Activated CD8-positive, alpha-beta T cell treated with anti-CD3 and anti-CD28 coated beads, Interleukin-2, amount 10 ng/mL, durations not matched to agents 7 days and 5 days (primary cell): ENCODE measurements at regions not wholly inside any gene's neighbourhood (a gene's known extent, or its start where the extent isn't known, plus 50 kb on each side); places are given as distances from the start of the nearest gene placed in this dataset.

Experiments
- ATAC-seq: fragments of 150-1000 bp; cut with Tn5 transposase; one replicate; pipeline ENCODE4 v1.10.0; 2021; ENCODE audit warnings: moderate library complexity
- CTCF ChIA-PET: fragments of 350-600 bp; sonication (Branson Sonifier 250); formaldehyde crosslinking; loops from one replicate; lab custom pipeline; 2021; ENCODE audit warnings: antibody characterized with exemption; lab: Charles Lee
- POLR2A ChIA-PET: fragments of 350-600 bp; sonication (Branson Sonifier 250); formaldehyde crosslinking; loops from one replicate; lab custom pipeline; 2021; ENCODE audit warnings: antibody characterized with exemption; lab: Charles Lee
- DNase-seq: peaks from one replicate; pipeline ENCODE4 v3.0.0-alpha.2; 2020
- H3K27ac Mint-ChIP-seq: one replicate; pipeline ENCODE4 v1.8.0; 2021; ENCODE audit warnings: mild to moderate bottlenecking, mixed read lengths
- H3K27me3 Mint-ChIP-seq: one replicate; pipeline ENCODE4 v1.8.0; 2021; ENCODE audit warnings: low read depth, mixed read lengths
- H3K36me3 Mint-ChIP-seq: one replicate; pipeline ENCODE4 v1.8.0; 2021; ENCODE audit warnings: low read depth, mixed read lengths
- H3K4me1 Mint-ChIP-seq: one replicate; pipeline ENCODE4 v1.8.0; 2021; ENCODE audit warnings: low read depth, mixed read lengths
- H3K4me3 Mint-ChIP-seq: one replicate; pipeline ENCODE4 v1.8.0; 2021; ENCODE audit warnings: mild to moderate bottlenecking, mixed read lengths
- H3K9me3 Mint-ChIP-seq: one replicate; pipeline ENCODE4 v1.8.0; 2022; ENCODE audit warnings: mixed read lengths; ENCODE audit not compliant: insufficient read depth

DNA sequence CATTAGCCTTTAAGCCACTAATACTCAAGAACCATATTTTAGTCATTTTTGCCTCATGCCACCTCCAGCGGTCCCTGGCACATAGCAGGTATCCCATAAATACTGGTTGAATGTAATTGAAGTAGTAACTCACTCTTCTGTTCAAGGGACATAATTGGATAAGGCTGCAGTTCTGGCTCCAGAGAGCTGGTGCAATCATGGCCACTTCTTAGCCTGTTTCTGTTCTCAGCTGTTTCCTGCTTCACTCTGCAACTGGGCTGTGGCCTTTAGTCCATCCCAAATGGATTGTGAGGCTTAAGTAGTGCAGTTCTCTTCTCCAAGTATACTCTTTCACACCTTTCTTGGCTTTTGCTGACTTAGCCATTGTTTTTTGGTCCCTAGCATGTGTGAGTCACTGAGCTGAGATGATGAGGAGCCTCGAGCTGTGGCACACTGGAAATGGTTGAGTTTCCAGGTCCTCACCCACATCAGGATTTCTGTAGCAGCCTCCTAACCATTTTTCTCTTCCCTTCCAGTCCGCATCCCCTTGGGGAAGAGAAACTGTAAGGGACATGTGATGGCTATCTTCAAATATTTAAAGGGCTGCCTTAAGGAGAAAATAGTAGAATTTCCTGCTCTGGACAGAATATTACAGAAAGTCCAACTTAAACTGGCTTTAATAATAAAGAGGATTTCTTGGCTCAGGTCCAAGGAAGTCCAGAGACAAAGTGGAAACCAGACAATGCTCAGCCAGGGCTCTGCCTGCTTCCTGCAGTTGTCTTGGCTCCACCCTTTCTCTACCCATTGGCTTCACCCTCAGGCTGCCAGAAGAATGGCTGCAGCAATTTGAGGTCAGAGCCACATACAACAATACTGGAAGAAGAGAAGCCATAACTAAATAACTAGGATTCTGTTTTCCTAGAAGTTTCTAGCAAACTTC is 305.4 kb upstream of the ROPN1 start:
- Mint-ChIP-seq H3K27me3 (peaks cover 10% of the 10 kb centered on the region), H3K27ac (no peak overlapping the region), H3K4me3 (no peak overlapping the region), H3K4me1 (no peaks in the 10 kb centered on the region), H3K36me3 (no peaks in the 10 kb centered on the region), H3K9me3 (no peaks in the 10 kb centered on the region)
- ChIA-PET POLR2A (no interaction called here), CTCF (no interaction called here)
- no peak for ATAC-seq
- no peak for DNase-seq

DNA sequence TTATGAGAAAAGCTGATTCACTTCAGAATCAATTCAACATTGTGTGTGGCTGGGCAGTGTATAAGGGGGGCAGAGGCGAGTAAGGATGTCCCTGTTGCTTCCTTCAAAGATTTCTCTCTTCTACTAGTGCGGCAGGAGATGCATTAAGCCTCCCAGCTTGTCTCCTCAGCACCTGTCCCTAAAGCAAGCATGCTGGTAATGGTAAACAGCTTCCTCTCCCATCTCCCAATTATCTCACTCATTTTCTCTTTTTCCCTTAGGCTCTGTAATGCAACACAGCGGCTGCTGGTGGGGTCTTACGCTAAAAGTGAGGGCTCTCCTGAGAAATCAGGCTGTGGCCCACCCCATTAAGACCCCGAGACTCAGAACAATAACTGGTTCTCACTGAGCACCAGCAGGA is 306.4 kb upstream of the ROPN1 start:
- no peaks in the 10 kb centered on the region for H3K36me3 Mint-ChIP-seq
- H3K27me3 Mint-ChIP-seq: peaks cover 10% of the 10 kb centered on the region
- H3K4me1 Mint-ChIP-seq: no peaks in the 10 kb centered on the region
- ChIA-PET POLR2A (no interaction called here), CTCF (no interaction called here)
- no peak for DNase-seq
- no peak for ATAC-seq
- no peaks in the 10 kb centered on the region for H3K9me3 Mint-ChIP-seq
- H3K4me3 Mint-ChIP-seq: no peak overlapping the region
- no peak overlapping the region for H3K27ac Mint-ChIP-seq

DNA sequence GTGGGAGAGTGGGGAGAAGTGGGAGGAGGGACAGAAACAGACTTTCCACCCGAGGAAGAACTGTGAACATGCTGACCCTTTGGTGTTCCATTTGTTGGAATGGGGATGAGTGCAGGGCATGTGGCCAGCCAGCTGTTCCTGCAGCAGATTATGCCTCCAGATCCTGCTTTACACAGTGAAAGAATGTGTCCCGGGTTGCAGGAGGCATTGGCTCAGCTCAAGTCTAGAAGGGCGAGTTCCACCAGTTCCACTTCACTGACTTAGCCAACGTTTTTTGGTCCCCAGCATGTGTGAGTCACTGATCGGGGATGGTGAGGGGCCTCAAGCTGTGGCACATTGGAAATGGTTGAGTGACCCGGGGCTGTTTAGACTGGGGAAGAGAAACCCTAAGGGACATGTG is 307.0 kb upstream of the ROPN1 start:
- POLR2A ChIA-PET: interaction anchor here (0.6 kb wide), 1 partner anchor 655 kb away, joined by 3 read pairs; no protein-coding TSS in a partner anchor
- no peaks in the 10 kb centered on the region for H3K4me1 Mint-ChIP-seq
- ATAC-seq: no peak
- no peaks in the 10 kb centered on the region for H3K36me3 Mint-ChIP-seq
- peaks cover 8% of the 10 kb centered on the region for H3K27me3 Mint-ChIP-seq
- CTCF ChIA-PET: no interaction called here
- H3K4me3 Mint-ChIP-seq: no peak overlapping the region
- H3K27ac Mint-ChIP-seq: no peak overlapping the region
- H3K9me3 Mint-ChIP-seq: no peaks in the 10 kb centered on the region
- no peak for DNase-seq

DNA sequence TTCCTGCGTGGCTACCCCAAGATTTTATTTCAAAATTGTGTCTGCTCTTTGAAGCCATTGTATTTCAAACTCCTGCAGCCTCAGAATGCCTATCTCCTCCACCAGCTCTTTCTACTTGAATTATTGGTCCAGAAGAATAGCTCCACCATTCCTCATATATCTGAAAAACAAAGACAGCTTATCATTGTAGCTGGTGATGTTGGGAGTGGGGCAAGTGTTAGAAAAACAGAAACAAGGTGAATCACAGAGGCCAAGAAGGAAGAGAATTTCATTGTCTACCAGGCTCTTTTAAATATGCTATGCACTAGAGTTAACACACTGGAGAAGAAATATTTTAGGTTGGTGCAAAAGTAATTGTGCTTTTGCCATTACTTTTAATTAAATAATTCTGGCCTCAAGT is 307.9 kb upstream of the ROPN1 start:
- Mint-ChIP-seq H3K27ac (no peak overlapping the region), H3K4me3 (no peak overlapping the region), H3K9me3 (no peaks in the 10 kb centered on the region), H3K4me1 (no peaks in the 10 kb centered on the region), H3K27me3 (peaks cover 8% of the 10 kb centered on the region), H3K36me3 (no peaks in the 10 kb centered on the region)
- ChIA-PET POLR2A (no interaction called here), CTCF (no interaction called here)
- ATAC-seq (no peak), DNase-seq (no peak)

DNA sequence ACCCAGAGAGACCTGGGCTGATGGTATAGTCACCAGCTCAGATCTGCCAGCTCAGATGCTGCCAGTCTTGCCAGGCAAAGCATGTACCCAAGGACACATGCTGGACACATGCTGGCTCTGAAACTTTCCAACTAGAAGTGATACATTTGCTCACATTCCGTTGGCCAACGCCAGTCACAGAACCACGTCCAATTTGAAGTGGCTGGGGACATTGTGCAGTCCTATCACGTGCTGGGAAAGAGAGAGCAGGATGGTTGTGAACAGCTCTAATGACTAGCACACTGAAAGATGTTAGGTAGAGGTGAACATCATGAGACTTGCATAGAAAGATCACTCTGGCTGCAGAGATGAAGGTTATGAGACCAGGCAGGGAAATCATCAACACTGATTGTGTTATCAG is 308.5 kb upstream of the ROPN1 start:
- CTCF ChIA-PET: no interaction called here
- H3K4me3 Mint-ChIP-seq: no peak overlapping the region
- no peaks in the 10 kb centered on the region for H3K4me1 Mint-ChIP-seq

DNA sequence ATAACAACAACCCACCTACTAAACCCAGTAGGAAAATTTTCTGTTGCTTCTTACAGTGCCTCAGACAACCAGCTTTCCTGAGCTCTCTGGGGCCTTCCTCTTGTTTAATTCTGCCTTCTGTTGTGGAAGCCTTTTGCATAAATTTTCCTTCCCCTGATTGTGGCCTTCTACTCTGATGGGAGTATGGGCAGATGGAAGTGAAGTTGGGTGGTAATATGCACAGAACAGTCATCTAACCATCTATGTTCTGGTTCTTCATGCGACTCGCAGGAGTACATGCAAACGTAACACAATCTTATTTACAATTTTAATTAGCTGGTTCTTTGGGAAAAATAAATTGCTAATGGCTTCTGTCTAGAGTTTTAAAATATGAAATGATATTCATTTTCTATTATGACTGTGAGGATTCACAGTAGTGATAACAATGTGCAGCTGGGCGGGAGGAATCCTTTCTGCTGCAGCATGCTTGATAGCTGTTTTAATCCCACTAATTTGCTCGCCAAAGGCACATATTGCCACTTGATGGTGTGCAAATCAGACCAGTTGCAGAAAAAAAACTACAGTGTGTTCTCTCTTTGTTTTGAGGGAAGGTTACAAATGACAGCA is 311.5 kb upstream of the ROPN1 start:
- H3K27ac Mint-ChIP-seq: no peak overlapping the region
- H3K36me3 Mint-ChIP-seq: no peaks in the 10 kb centered on the region
- DNase-seq (no peak), ATAC-seq (no peak)
- peaks cover 5% of the 10 kb centered on the region for H3K9me3 Mint-ChIP-seq
- H3K4me1 Mint-ChIP-seq: no peaks in the 10 kb centered on the region
- H3K27me3 Mint-ChIP-seq: peaks cover 8% of the 10 kb centered on the region
- ChIA-PET POLR2A (no interaction called here), CTCF (no interaction called here)
- H3K4me3 Mint-ChIP-seq: no peak overlapping the region

More for the DNA sequence above, 308.5 kb upstream of the ROPN1 start:
- DNase-seq: no peak
- Mint-ChIP-seq H3K27ac (no peak overlapping the region), H3K9me3 (no peaks in the 10 kb centered on the region), H3K27me3 (peaks cover 8% of the 10 kb centered on the region), H3K36me3 (no peaks in the 10 kb centered on the region)
- POLR2A ChIA-PET: no interaction called here
- no peak for ATAC-seq

DNA sequence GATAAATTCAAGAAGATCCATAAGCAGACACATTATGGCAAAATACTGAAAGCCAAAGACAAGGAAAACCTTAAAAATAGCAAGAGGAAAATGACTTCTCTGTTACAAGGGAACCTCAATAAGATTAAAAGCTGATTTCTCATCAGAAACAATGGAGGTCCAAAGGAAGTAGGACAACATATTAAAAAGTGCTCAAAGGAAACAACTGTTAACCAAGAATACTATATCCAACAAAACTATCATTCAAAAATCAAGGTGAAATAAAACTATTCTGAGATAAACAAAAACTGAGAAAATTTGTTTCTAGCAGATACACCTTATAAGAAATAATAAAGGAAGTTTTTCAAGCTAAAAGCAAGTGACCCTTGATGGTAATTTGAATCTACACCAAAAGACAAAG is 314.7 kb upstream of the ROPN1 start:
- DNase-seq: no peak
- no peak for ATAC-seq
- POLR2A ChIA-PET: no interaction called here
- H3K4me3 Mint-ChIP-seq: no peak overlapping the region
- no peak overlapping the region for H3K27ac Mint-ChIP-seq
- no peaks in the 10 kb centered on the region for H3K4me1 Mint-ChIP-seq
- peaks cover 5% of the 10 kb centered on the region for H3K9me3 Mint-ChIP-seq
- CTCF ChIA-PET: no interaction called here
- H3K27me3 Mint-ChIP-seq: peaks cover 2% of the 10 kb centered on the region
- H3K36me3 Mint-ChIP-seq: no peaks in the 10 kb centered on the region

DNA sequence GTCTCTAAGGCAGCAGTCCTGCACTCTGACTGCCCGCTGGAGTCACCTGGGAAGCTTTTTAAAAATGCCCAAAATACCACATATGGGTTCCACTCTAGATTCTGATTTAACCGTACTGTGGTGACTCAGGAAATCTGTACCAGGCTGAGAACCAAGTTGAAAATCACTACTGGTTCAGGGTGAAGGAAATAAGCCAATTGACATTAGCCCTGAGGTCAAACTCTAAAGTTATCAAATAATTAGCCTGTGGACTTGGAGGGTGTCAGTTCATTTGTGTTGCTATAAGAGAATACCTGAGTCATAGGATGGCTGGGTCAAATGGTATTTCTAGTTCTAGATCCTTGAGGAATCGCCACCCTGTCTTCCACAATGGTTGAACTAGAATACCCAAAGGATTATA is 321.7 kb upstream of the ROPN1 start:
- DNase-seq: no peak
- ChIA-PET CTCF (no interaction called here), POLR2A (no interaction called here)
- no peak overlapping the region for H3K27ac Mint-ChIP-seq
- H3K9me3 Mint-ChIP-seq: no peaks in the 10 kb centered on the region
- no peak overlapping the region for H3K4me3 Mint-ChIP-seq
- ATAC-seq: no peak
- no peaks in the 10 kb centered on the region for H3K36me3 Mint-ChIP-seq
- H3K27me3 Mint-ChIP-seq: peaks cover 4% of the 10 kb centered on the region
- no peaks in the 10 kb centered on the region for H3K4me1 Mint-ChIP-seq

DNA sequence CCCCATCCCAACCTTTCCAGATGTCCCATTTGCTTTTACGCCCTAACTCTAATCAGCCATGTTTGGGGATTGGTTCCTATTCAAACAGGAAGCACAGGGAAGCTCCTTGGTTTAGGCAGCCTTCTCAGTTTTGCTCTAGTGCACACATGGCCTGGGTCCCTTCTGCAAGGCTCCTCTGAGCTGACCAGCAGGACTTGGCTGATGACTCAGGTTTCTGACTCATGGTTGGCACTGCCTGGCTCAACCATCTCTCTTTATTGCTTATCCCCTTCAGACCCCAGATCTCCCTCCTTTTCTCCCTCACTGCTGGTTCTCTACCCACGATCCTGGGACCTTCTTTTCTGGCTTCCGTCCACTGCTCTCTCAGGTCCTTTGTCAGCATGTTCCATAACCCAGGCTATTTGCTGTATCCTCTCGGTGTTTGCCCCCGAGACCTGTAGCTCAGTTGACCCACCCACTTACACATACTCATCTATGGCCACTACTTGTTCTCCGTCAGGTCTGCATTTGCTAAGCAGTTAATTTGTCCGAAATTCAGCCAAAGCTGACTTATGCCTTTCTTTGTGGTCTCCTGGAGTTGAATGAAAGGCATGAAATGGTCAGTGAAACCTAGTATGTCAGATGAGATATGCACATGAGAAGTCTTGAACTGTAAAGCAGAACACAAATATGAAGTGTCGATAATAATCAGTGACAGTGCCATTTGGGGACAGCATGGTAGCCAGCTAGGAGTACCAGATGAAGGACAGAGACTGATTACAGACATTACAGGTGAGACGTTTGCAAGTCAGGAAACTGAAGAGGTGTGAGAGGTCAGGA is 323.5 kb upstream of the ROPN1 start:
- ATAC-seq (no peak), DNase-seq (no peak)
- no peaks in the 10 kb centered on the region for H3K9me3 Mint-ChIP-seq
- H3K4me1 Mint-ChIP-seq: no peaks in the 10 kb centered on the region
- no peaks in the 10 kb centered on the region for H3K36me3 Mint-ChIP-seq
- POLR2A ChIA-PET: no interaction called here
- H3K27ac Mint-ChIP-seq: no peak overlapping the region
- peaks cover 4% of the 10 kb centered on the region for H3K27me3 Mint-ChIP-seq
- H3K4me3 Mint-ChIP-seq: no peak overlapping the region
- CTCF ChIA-PET: no interaction called here

DNA sequence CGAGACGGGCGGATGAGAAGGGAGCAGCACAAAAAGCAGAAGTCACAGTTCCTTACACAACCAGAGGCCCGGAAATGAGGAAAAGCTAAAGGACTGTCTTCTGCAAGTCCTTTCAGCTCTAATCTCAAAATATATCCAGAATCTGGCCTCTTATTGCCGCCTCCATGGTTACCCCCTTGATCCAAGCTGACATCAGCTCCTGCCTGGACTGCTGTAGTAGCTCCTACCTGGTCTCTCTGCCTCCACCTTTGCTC is 324.0 kb upstream of the ROPN1 start:
- H3K27ac Mint-ChIP-seq: no peak overlapping the region
- no peaks in the 10 kb centered on the region for H3K4me1 Mint-ChIP-seq
- no peaks in the 10 kb centered on the region for H3K36me3 Mint-ChIP-seq
- no peak overlapping the region for H3K4me3 Mint-ChIP-seq
- DNase-seq (no peak), ATAC-seq (no peak)
- CTCF ChIA-PET: no interaction called here
- POLR2A ChIA-PET: no interaction called here
- H3K9me3 Mint-ChIP-seq: no peaks in the 10 kb centered on the region
- peaks cover 4% of the 10 kb centered on the region for H3K27me3 Mint-ChIP-seq

DNA sequence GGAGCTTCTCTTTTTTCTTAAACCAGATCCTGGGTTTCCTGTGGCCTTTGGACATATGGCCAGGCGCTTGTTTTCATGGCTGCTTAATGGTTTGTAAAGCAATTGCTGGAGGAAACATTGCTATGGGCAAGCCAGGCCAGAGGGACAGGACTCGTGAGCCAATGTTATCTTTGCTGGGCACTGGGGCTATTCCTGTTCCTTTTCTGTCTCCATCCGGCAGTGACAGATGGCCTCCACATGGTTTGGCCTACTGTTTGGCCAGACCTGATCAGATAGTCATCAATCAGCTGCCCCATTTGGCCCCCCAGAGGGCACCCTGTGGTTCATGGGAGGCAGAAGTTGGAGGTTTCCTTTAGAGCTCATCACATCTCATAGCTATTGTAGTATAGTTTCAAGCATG is 326.1 kb upstream of the ROPN1 start:
- Mint-ChIP-seq H3K36me3 (no peaks in the 10 kb centered on the region), H3K4me1 (no peaks in the 10 kb centered on the region), H3K9me3 (no peaks in the 10 kb centered on the region), H3K27me3 (peaks cover 4% of the 10 kb centered on the region), H3K27ac (no peak overlapping the region), H3K4me3 (no peak overlapping the region)
- no peak for DNase-seq
- ATAC-seq: no peak
- POLR2A ChIA-PET: no interaction called here
- CTCF ChIA-PET: interaction anchor here (1.3 kb wide), 1 partner anchor 8 kb away, joined by 3 read pairs; no protein-coding TSS in a partner anchor

DNA sequence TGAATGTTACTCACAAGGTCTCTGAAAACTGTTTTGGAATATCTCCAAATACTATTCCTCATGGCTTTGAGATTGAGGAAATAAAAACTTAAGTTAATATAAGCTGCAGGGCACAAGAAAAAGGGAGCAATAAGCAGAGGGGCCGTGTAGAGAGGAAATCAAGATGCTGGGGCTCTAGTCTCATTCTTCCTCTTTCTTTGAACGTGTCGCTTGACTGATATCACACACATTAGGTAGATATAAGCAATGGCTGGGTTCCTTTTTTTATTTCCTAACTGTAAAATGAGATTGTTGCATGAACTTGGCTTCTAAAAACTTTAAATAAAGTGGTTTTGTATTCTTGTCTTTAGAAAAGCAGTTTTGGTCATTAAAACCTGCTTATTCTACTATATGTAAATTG is 326.7 kb upstream of the ROPN1 start:
- Mint-ChIP-seq H3K4me3 (no peak overlapping the region), H3K4me1 (no peaks in the 10 kb centered on the region), H3K27me3 (peaks cover 4% of the 10 kb centered on the region), H3K36me3 (no peaks in the 10 kb centered on the region), H3K9me3 (no peaks in the 10 kb centered on the region), H3K27ac (no peak overlapping the region)
- ATAC-seq (no peak), DNase-seq (no peak)
- POLR2A ChIA-PET: no interaction called here
- CTCF ChIA-PET: interaction anchor here (1.3 kb wide), 1 partner anchor 9 kb away, joined by 3 read pairs; no protein-coding TSS in a partner anchor
